Spleen (tissue), 7 donors: ENCODE measurements at regions not wholly inside any gene's neighbourhood (a gene's known extent, or its start where the extent isn't known, plus 50 kb on each side); places are given as distances from the start of the nearest gene placed in this dataset.

Experiments
- CTCF ChIP-seq, 11 experiments: fragments of 200-600 bp in 7 of 11; fragments of 450-650 bp in 4 of 11; sonication (generic) in 4 of 11; IDR thresholded peaks in 8 of 11; conservative IDR thresholded peaks in 3 of 11; 1 replicate in 7 of 11; 2 replicates in 4 of 11; pipeline versions ENCODE4 v1.4.0 to v1.8.0; 2016 to 2021; ENCODE audit warnings: antibody characterized with exemption in 11 of 11, inconsistent platforms in 4 of 11, mild to moderate bottlenecking in 1 of 11
- POLR2A ChIP-seq, 3 donors: fragments of 450-650 bp; IDR thresholded peaks; one replicate each; pipeline ENCODE4 v1.5.1; 2017; ENCODE audit warnings: antibody characterized with exemption in 3 of 3, mild to moderate bottlenecking in 1 of 3
- donor health status: DM: no; HTN: no; CAD: no; lungs with moderate emphysema.
- donor health status: DM: no; HTN: no; CAD: no.
- donor health status: DM: no; HTN: no; CAD: no.

DNA sequence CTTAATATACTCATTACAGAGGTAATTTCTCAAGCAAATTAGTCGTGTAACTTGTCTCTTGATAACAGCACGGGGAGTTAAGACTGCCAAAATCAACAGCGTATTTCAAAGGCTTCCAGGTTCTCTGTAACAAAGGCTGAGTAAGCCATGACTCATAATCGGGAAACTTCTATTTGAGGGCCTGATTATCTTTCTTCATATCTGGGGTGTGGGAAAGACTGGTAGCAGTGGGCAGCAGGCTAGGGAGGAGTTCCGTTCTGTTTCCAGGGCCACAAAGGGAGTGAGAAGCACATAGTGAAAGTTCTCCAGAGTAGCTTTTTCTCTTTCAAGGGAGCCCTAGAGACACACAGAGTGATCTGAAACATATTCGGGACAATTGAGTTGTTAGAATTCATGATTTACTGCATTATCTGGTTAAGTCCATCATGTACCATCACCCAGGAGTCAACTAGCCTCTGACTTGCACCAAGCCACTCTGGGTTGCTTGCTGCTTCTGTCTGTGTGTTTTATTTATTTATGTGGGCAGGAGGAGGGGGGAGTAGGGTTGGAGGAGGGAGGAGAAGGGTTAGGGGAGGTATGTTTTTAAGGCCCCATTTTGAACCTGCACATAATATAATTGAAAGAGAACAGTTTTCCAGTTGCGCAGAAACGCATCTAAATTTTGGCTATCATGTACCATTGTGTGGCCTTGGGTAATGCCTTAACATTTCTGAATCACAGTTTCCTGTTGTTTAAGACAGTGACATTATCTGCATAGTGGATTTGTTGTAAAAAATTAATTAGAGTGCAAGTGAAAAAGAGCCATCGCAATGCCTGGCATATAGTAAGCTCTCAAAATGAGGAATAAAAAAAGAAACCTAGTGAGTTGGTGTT, 80.5 kb upstream of the ITPRID2 start:
- TF ChIP-seq CTCF (IDR thresholded peaks at IDR 0.05 in 8 of 11, conservative IDR thresholded peaks at IDR 0.05 in 3 of 11) (no peak), POLR2A (IDR thresholded peaks at IDR 0.05) (no peak)
